Caco-2 (cell line): ENCODE measurements at regions not wholly inside any gene's neighbourhood (a gene's known extent, or its start where the extent isn't known, plus 50 kb on each side); places are given as distances from the start of the nearest gene placed in this dataset.

Experiments
- BruUV-seq: library from RNA; stranded (reverse); fragments of 400-500 nt; replicated peaks from 2 replicates; lab custom pipeline; 2021; lab: Mats Ljungman, UMichigan
- CTCF ChIA-PET: fragments of 300-600 bp; sonication (Branson Sonifier 250); formaldehyde crosslinking; loops from one replicate; lab custom pipeline; 2022; ENCODE audit warnings: antibody characterized with exemption; lab: Charles Lee
- POLR2A ChIA-PET: fragments of 300-600 bp; sonication (Branson Sonifier 250); formaldehyde crosslinking; loops from one replicate; lab custom pipeline; 2022; ENCODE audit warnings: antibody characterized with exemption; lab: Charles Lee
- DNase-seq, 2 experiments: peaks; one replicate each; pipeline versions ENCODE4 v3.0.0 to v3.0.0-alpha.2; 2020 to 2022
- H3K27me3 ChIP-seq: replicated peaks from 2 replicates; pipeline ENCODE4 v1.6.0; 2011; ENCODE audit warnings: low read length; ENCODE audit not compliant: control insufficient read depth, insufficient read depth
- H3K36me3 ChIP-seq: 2 replicates; pipeline ENCODE4 v1.5.1; 2011; ENCODE audit warnings: low read length; ENCODE audit not compliant: control insufficient read depth, insufficient read depth
- H3K4me1 ChIP-seq: fragments of 250-450 bp; sonication (Bioruptor Pico); 2 replicates; pipeline ENCODE4 v1.5.1; 2020; ENCODE audit warnings: mild to moderate bottlenecking
- H3K4me3 ChIP-seq: 2 replicates; pipeline ENCODE4 v1.5.1; 2011; ENCODE audit warnings: low read depth, mild to moderate bottlenecking, control low read depth, low read length
- H3K9me3 ChIP-seq: fragments of 250-450 bp; sonication (Bioruptor Pico); 2 replicates; pipeline ENCODE4 v1.5.1; 2020; ENCODE audit warnings: mild to moderate bottlenecking, moderate library complexity
- H3K27ac Mint-ChIP-seq: one replicate; pipeline ENCODE4 v1.8.0; 2022; ENCODE audit warnings: mixed read lengths; ENCODE audit not compliant: unreplicated experiment
- H3K27me3 Mint-ChIP-seq: one replicate; pipeline ENCODE4 v1.8.0; 2022; ENCODE audit warnings: mixed read lengths; ENCODE audit not compliant: insufficient read depth, unreplicated experiment
- H3K36me3 Mint-ChIP-seq: one replicate; pipeline ENCODE4 v1.8.0; 2022; ENCODE audit warnings: mild to moderate bottlenecking, mixed read lengths; ENCODE audit not compliant: insufficient read depth, unreplicated experiment
- H3K4me1 Mint-ChIP-seq: one replicate; pipeline ENCODE4 v1.8.0; 2022; ENCODE audit warnings: low read depth, mixed read lengths; ENCODE audit not compliant: unreplicated experiment
- H3K4me3 Mint-ChIP-seq: one replicate; pipeline ENCODE4 v1.8.0; 2022; ENCODE audit warnings: mild to moderate bottlenecking, moderate library complexity, mixed read lengths; ENCODE audit not compliant: unreplicated experiment
- H3K9me3 Mint-ChIP-seq: one replicate; pipeline ENCODE4 v1.8.0; 2022; ENCODE audit warnings: mixed read lengths; ENCODE audit not compliant: unreplicated experiment
- intact Hi-C: fragments of 100-400 bp; cut with micrococcal nuclease; formaldehyde crosslinking; loops from one replicate; pipeline ENCODE4 v1.10.0; 2022; ENCODE audit not compliant: unreplicated experiment
- TF ChIP-seq, protein P1 (sequence below), 2 experiments: fragments of 200-600 bp in 1 of 2; IDR thresholded peaks; 1 replicate in 1 of 2; 2 replicates in 1 of 2; pipeline versions ENCODE4 v1.5.1 to v1.8.0; 2011 to 2022; ENCODE audit warnings: antibody characterized with exemption in 1 of 2, control low read depth in 1 of 2, inconsistent platforms in 1 of 2, low read depth in 1 of 2, low read length in 1 of 2, mild to moderate bottlenecking in 1 of 2, moderate library complexity in 1 of 2; ENCODE audit not compliant: insufficient read depth in 1 of 2, severe bottlenecking in 1 of 2, unreplicated experiment in 1 of 2

DNA sequence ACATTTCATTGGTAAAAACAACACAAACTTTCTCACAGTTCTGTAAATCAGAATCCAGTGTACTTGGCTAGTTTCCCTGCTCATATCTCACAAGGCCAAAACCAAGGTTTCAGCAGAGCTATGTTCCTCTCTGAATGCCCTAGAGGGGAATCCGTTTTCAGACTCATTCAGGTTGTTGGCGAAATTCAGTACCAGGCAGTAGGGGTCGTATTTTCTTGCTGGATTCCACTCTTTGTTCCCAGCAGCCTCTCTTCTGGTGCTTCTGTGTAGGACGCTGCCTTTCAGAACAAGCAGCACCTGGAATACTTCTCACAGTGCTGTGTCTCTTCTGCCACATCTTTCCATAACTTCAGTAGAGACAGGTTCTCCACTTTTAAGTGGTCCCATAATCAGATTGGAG is 351.9 kb downstream of the PCDH18 start:
- no peaks in the 10 kb centered on the region for H3K4me1 Mint-ChIP-seq
- Histone ChIP-seq H3K9me3 (no peaks in the 10 kb centered on the region; the same call in 1 of the 2 replicates), H3K4me1 (no peaks in the 10 kb centered on the region), H3K4me3 (no peak overlapping the region), H3K36me3 (no peaks in the 10 kb centered on the region), H3K27me3 (no peaks in the 10 kb centered on the region)
- no peaks in the 10 kb centered on the region for H3K36me3 Mint-ChIP-seq
- BruUV-seq: no TSS peak
- DNase-seq: peak in 1 of 2 experiments; percentile 2
- ChIA-PET POLR2A (no interaction called here), CTCF (no interaction called here)
- H3K4me3 Mint-ChIP-seq: no peak overlapping the region
- H3K9me3 Mint-ChIP-seq: no peaks in the 10 kb centered on the region
- no peak overlapping the region for H3K27ac Mint-ChIP-seq
- H3K27me3 Mint-ChIP-seq: no peaks in the 10 kb centered on the region
- TF ChIP-seq, protein P1, sequence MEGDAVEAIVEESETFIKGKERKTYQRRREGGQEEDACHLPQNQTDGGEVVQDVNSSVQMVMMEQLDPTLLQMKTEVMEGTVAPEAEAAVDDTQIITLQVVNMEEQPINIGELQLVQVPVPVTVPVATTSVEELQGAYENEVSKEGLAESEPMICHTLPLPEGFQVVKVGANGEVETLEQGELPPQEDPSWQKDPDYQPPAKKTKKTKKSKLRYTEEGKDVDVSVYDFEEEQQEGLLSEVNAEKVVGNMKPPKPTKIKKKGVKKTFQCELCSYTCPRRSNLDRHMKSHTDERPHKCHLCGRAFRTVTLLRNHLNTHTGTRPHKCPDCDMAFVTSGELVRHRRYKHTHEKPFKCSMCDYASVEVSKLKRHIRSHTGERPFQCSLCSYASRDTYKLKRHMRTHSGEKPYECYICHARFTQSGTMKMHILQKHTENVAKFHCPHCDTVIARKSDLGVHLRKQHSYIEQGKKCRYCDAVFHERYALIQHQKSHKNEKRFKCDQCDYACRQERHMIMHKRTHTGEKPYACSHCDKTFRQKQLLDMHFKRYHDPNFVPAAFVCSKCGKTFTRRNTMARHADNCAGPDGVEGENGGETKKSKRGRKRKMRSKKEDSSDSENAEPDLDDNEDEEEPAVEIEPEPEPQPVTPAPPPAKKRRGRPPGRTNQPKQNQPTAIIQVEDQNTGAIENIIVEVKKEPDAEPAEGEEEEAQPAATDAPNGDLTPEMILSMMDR (IDR thresholded peaks at IDR 0.05; ENCODE audit: insufficient read depth in 1 of 2, low read depth in 1 of 2, low read length in 1 of 2, severe bottlenecking in 1 of 2, unreplicated experiment in 1 of 2): no peak
- intact Hi-C loops: no loop called here

DNA sequence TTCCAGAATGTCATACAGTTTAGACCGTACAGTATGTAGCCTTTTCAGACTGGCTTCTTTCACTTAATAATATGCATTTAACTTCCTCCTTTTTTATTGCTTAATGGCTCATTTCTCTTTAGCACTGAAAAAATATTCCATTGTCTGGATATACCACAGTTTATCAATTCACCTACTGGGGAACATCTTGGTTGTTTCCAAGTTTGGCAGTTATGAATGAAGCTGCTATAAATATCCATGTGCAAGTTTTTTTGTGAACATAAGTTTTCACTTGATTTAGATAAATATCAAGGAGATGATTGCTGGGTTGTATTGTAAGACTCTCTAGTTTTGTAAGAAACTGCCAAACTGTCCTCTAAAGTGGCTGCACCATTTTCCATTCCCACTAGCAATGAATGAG is 375.5 kb downstream of the PCDH18 start:
- no peaks in the 10 kb centered on the region for H3K4me1 ChIP-seq
- no TSS peak for BruUV-seq
- TF ChIP-seq, protein P1 (IDR thresholded peaks at IDR 0.05; ENCODE audit: insufficient read depth in 1 of 2, low read depth in 1 of 2, low read length in 1 of 2, severe bottlenecking in 1 of 2, unreplicated experiment in 1 of 2): no peak
- no peak overlapping the region for H3K27ac Mint-ChIP-seq
- no peaks in the 10 kb centered on the region for H3K9me3 ChIP-seq
- no peak overlapping the region for H3K4me3 ChIP-seq
- no peaks in the 10 kb centered on the region for H3K9me3 Mint-ChIP-seq
- no peaks in the 10 kb centered on the region for H3K4me1 Mint-ChIP-seq
- no peaks in the 10 kb centered on the region for H3K36me3 ChIP-seq
- POLR2A ChIA-PET: no interaction called here
- no peaks in the 10 kb centered on the region for H3K27me3 Mint-ChIP-seq
- H3K27me3 ChIP-seq: no peaks in the 10 kb centered on the region
- no peaks in the 10 kb centered on the region for H3K36me3 Mint-ChIP-seq
- intact Hi-C loops: no loop called here
- H3K4me3 Mint-ChIP-seq: no peak overlapping the region
- DNase-seq: no peak
- CTCF ChIA-PET: no interaction called here

DNA sequence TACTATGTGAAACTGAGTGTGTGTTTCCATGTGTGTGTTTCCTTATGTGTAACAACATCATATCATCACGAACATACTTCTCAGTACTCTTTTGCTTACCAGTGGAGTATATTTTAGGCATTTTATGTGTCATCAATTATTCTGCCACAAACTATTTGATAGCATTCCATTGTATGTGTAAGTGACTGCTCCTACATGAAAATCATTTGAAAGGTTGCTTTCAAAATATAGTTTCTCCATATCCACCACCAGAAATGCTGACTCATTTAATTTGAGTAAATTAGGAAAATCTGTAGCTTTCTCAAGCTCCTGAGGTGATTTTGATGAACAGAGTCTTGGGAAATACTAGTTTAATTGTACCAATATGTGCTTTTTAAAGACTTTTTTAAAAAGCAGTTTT is 376.2 kb downstream of the PCDH18 start:
- no peaks in the 10 kb centered on the region for H3K36me3 Mint-ChIP-seq
- ChIA-PET POLR2A (no interaction called here), CTCF (no interaction called here)
- no peaks in the 10 kb centered on the region for H3K9me3 ChIP-seq
- TF ChIP-seq, protein P1 (IDR thresholded peaks at IDR 0.05; ENCODE audit: insufficient read depth in 1 of 2, low read depth in 1 of 2, low read length in 1 of 2, severe bottlenecking in 1 of 2, unreplicated experiment in 1 of 2): no peak
- no peak overlapping the region for H3K27ac Mint-ChIP-seq
- BruUV-seq: no TSS peak
- H3K36me3 ChIP-seq: no peaks in the 10 kb centered on the region
- H3K27me3 Mint-ChIP-seq: no peaks in the 10 kb centered on the region
- H3K4me1 Mint-ChIP-seq: no peaks in the 10 kb centered on the region
- intact Hi-C loops: no loop called here
- no peaks in the 10 kb centered on the region for H3K4me1 ChIP-seq
- no peak for DNase-seq
- H3K9me3 Mint-ChIP-seq: no peaks in the 10 kb centered on the region
- no peak overlapping the region for H3K4me3 ChIP-seq
- H3K4me3 Mint-ChIP-seq: no peak overlapping the region
- H3K27me3 ChIP-seq: no peaks in the 10 kb centered on the region
